MM.1S (cell line): ENCODE measurements at regions not wholly inside any gene's neighbourhood (a gene's known extent, or its start where the extent isn't known, plus 50 kb on each side); places are given as distances from the start of the nearest gene placed in this dataset.

Experiments used
- CTCF ChIP-seq: fragments of 300-600 bp; sonication (generic); IDR thresholded peaks from 2 replicates; pipeline ENCODE4 v1.5.1; 2016; ENCODE audit warnings: antibody characterized with exemption, low read length, mixed read lengths
- EZH2phosphoT487 ChIP-seq: fragments of 300-600 bp; sonication (generic); IDR thresholded peaks from 2 replicates; pipeline ENCODE4 v1.6.1; 2018; ENCODE audit warnings: antibody characterized with exemption, low read length

DNA sequence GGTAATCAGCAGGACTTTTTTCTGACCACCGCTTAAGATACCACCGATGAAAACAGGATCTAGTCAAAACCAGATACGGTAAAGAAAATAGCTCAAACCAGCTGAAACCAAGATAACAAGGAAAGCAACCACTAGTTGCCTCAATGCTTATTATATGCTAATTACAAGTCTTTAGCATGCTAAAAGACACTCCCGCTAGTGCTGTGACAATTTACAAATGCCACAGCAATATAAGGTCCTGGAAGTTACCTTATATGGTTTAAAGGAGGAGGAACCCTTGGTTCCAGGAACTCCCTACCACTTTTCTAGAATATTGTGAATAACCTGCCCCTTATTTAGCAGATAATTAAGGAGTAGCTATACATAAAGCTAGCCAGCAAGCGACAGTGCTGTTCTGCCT lies 976.4 kb upstream of the SEL1L start:
- TF ChIP-seq EZH2phosphoT487 (no peak), CTCF (no peak)
